Uterus (tissue), 2 donors: ENCODE measurements at regions not wholly inside any gene's neighbourhood (a gene's known extent, or its start where the extent isn't known, plus 50 kb on each side); places are given as distances from the start of the nearest gene placed in this dataset.

Experiments
- POLR2A ChIP-seq, 2 donors: fragments of 450-650 bp; IDR thresholded peaks; one replicate each; pipeline ENCODE4 v1.6.1; 2016; ENCODE audit warnings: antibody characterized with exemption in 2 of 2, mild to moderate bottlenecking in 1 of 2, moderate library complexity in 1 of 2
- TF ChIP-seq, protein P1 (sequence below), 4 experiments: fragments of 200-600 bp in 2 of 4; fragments of 450-650 bp in 2 of 4; sonication (generic) in 2 of 4; IDR thresholded peaks; one replicate each; pipeline ENCODE4 v1.5.1; 2016 to 2019; ENCODE audit warnings: antibody characterized with exemption in 4 of 4, mild to moderate bottlenecking in 2 of 4, moderate library complexity in 1 of 4

DNA sequence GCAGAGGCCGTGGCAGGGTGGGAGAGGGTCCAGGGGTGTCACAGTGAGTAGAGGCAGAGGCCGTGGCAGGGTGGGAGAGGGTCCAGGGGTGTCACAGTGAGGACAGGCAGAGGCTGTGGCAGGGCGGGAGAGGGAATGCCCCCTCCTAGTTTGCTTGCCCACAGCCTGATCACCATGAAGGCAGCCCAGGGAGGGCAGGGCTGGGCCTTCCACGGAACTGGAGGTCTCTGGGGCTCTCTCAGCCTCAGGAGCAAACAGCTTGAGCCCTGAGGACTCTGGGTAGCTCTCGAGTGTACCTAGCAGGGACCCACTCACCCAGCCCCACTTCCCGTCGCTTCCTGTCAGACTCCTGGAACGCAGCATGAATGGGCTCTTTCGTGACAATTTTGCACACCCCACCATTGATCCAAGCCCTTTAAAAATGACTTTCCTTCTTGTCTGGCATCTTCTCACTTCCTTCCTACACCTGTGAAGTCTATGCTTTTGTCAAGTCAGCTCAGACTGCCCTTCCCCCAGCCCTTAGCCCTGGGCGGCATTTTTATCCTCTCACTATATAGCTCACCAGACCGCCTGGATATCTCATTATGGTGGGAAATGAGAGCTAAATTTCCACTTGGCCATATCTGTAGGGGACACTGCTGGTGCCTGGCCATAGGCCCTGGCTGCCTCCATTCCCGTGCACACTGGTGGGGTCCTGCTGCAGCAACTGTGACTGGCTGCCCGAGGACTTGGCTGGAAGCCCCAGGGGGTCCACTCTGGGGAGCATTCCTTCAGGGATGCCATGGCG is 140.3 kb downstream of the CDC5L start:
- TF ChIP-seq, protein P1, sequence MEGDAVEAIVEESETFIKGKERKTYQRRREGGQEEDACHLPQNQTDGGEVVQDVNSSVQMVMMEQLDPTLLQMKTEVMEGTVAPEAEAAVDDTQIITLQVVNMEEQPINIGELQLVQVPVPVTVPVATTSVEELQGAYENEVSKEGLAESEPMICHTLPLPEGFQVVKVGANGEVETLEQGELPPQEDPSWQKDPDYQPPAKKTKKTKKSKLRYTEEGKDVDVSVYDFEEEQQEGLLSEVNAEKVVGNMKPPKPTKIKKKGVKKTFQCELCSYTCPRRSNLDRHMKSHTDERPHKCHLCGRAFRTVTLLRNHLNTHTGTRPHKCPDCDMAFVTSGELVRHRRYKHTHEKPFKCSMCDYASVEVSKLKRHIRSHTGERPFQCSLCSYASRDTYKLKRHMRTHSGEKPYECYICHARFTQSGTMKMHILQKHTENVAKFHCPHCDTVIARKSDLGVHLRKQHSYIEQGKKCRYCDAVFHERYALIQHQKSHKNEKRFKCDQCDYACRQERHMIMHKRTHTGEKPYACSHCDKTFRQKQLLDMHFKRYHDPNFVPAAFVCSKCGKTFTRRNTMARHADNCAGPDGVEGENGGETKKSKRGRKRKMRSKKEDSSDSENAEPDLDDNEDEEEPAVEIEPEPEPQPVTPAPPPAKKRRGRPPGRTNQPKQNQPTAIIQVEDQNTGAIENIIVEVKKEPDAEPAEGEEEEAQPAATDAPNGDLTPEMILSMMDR (IDR thresholded peaks at IDR 0.05), result no peak
- TF ChIP-seq POLR2A (IDR thresholded peaks at IDR 0.05), result no peak
